Heart right ventricle (tissue), 16 donors: ENCODE measurements at regions not wholly inside any gene's neighbourhood (a gene's known extent, or its start where the extent isn't known, plus 50 kb on each side); places are given as distances from the start of the nearest gene placed in this dataset.

Experiments used
- ATAC-seq, 8 donors: fragments of 200-7000 bp; cut with Tn5 transposase; one replicate each; pipeline ENCODE4 v1.9.1; 2020; ENCODE audit warnings: mild to moderate bottlenecking in 8 of 8, moderate library complexity in 8 of 8, moderate number of reproducible peaks in 1 of 8
- DNase-seq, 2 donors: peaks; one replicate each; pipeline ENCODE4 v3.0.0-alpha.2; 2020
- H3K27ac ChIP-seq, 10 donors: fragments of 200-600 bp; sonication (generic) in 2 of 10; one replicate each; pipeline versions ENCODE4 v1.5.0 to v1.8.0; 2020 to 2022; ENCODE audit warnings: mild to moderate bottlenecking in 3 of 10
- H3K27me3 ChIP-seq, 7 donors: fragments of 200-600 bp; one replicate each; pipeline ENCODE4 v1.8.0; 2021 to 2022; ENCODE audit warnings: mild to moderate bottlenecking in 2 of 7
- H3K36me3 ChIP-seq, 9 donors: fragments of 200-600 bp; sonication (generic) in 1 of 9; one replicate each; pipeline versions ENCODE4 v1.5.0 to v1.8.0; 2020 to 2022; ENCODE audit warnings: mild to moderate bottlenecking in 2 of 9
- H3K4me1 ChIP-seq, 9 donors: fragments of 200-600 bp; sonication (generic) in 1 of 9; one replicate each; pipeline versions ENCODE4 v1.5.0 to v1.8.0; 2020 to 2022; ENCODE audit warnings: mild to moderate bottlenecking in 4 of 9
- H3K4me3 ChIP-seq, 10 donors: fragments of 200-600 bp; sonication (generic) in 2 of 10; one replicate each; pipeline versions ENCODE4 v1.5.0 to v1.8.0; 2020 to 2022; ENCODE audit warnings: mild to moderate bottlenecking in 7 of 10, moderate library complexity in 2 of 10
- H3K9me3 ChIP-seq, 11 donors: fragments of 200-600 bp in 10 of 11; sonication (generic) in 2 of 11; one replicate each; pipeline versions ENCODE4 v1.5.0 to v1.8.0; 2013 to 2022; ENCODE audit warnings: mild to moderate bottlenecking in 2 of 11, control low read depth in 1 of 11, moderate library complexity in 1 of 11
- CTCF ChIP-seq, 9 donors: fragments of 200-600 bp; sonication (generic) in 2 of 9; IDR thresholded peaks; one replicate each; pipeline versions ENCODE4 v1.5.0 to v1.8.0; 2021 to 2022; ENCODE audit warnings: antibody characterized with exemption in 9 of 9, mild to moderate bottlenecking in 5 of 9, moderate library complexity in 1 of 9
- WGBS, 2 donors: extraction: QIAGEN DNeasy Blood & Tissue Kit; methylation state at CpG; one replicate each; pipeline ENCODE4 v1.1.7; 2013; ENCODE audit warnings: inconsistent platforms in 1 of 2; 5-methylcytosine and 5-hydroxymethylcytosine counted together
- intact Hi-C, 10 donors: fragments of 100-400 bp; cut with DNase I; formaldehyde crosslinking; loops; one replicate each; pipeline versions ENCODE4 v1.11.1 to v1.14.2; 2022
- donor health status: Arrhythmogenic right ventricular cardiomyopathy.
- donor health status: ischemic (EF 13 %, LVEDD 7.1; RV severe dilation, severe dysfunction).
- donor health status: healthy with polysubstance abuse.
- donor health status: DM: no; HTN: yes; CAD: no.
- donor health status: DM: no; HTN: no; CAD: no.
- donor health status: ischemic (EF 25% LVEDD 6.9; RV normal size, moderate dysfunction).
- donor health status: ischemic (EF 25% LVEDD 5.7; RV mildly dilated, moderate dysfunction).
- donor health status: healthy.
- donor health status: DM: yes; HTN: yes; CAD: no.
- donor health status: Ischemic cardiomyopathy.
- donor health status: ischemic (EF 35%, LVEDD 5.7; RV mildly dilated, moderate dysfunction).
- donor health status: nonischemic (EF 11% LVEDD 7.7; RV severe dilation, severe dysfunction).
- donor health status: DM: yes; HTN: yes; CAD: no.
- donor health status: PGD.
- donor health status: ischemic (EF 29% LVEDD 5.4; RV normal size, mild dysfunction).
- donor health status: nonischemic (EF 23%, LVEDD 6.1; RV moderate dilation, normal function).

- no peak for ATAC-seq
- H3K9me3 ChIP-seq, result peaks cover 0 to 9% (median 0%) of the 10 kb centered on the region in 11 donors
- no peaks in the 10 kb centered on the region for H3K36me3 ChIP-seq
- intact Hi-C loops, result no loop called here
- TF ChIP-seq CTCF (IDR thresholded peaks at IDR 0.05), result no peak
- no peaks in the 10 kb centered on the region for H3K4me1 ChIP-seq
- H3K27me3 ChIP-seq, result no peaks in the 10 kb centered on the region
- no peak overlapping the region for H3K4me3 ChIP-seq
- WGBS, 2 donors, result 40 to 46% methylated on average over 5 of the region's 5 CpGs
- no peak for DNase-seq
- H3K27ac ChIP-seq, result no peak overlapping the region
These were observed 354.0 kb upstream of the ROBO2 start for GRCh38 chr3:76685858-76686257.

GRCh38 chr3:76687019-76687418 is 352.9 kb upstream of the ROBO2 start:
- Histone ChIP-seq H3K36me3 (no peaks in the 10 kb centered on the region), H3K4me1 (no peaks in the 10 kb centered on the region), H3K27ac (no peak overlapping the region), H3K27me3 (no peaks in the 10 kb centered on the region), H3K9me3 (peaks cover 0 to 16% (median 0%) of the 10 kb centered on the region in 11 donors), H3K4me3 (no peak overlapping the region)
- DNase-seq (no peak), ATAC-seq (no peak)
- TF ChIP-seq CTCF (IDR thresholded peaks at IDR 0.05), result no peak
- 95 to 97% methylated on average over 3 of the region's 3 CpGs for WGBS, 2 donors
- intact Hi-C loops, result no loop called here

- TF ChIP-seq CTCF (IDR thresholded peaks at IDR 0.05), result no peak
- H3K4me1 ChIP-seq, result no peaks in the 10 kb centered on the region
- H3K4me3 ChIP-seq, result no peak overlapping the region
- WGBS, 2 donors, result 44 to 58% methylated on average over 5 of the region's 5 CpGs
- H3K9me3 ChIP-seq, result peaks cover 0 to 16% (median 0%) of the 10 kb centered on the region in 11 donors
- no peak overlapping the region for H3K27ac ChIP-seq
- intact Hi-C loops, result loop anchor here in 1 of 10 donors (5.0 kb wide), 1 partner anchor 778 kb away; no protein-coding TSS in a partner anchor
- ATAC-seq, result no peak
- no peak for DNase-seq
- no peaks in the 10 kb centered on the region for H3K27me3 ChIP-seq
- no peaks in the 10 kb centered on the region for H3K36me3 ChIP-seq
These were observed 345.8 kb upstream of the ROBO2 start for GRCh38 chr3:76694063-76694462.

- no peak for TF ChIP-seq CTCF (IDR thresholded peaks at IDR 0.05)
- Histone ChIP-seq H3K9me3 (peaks cover 0 to 6% (median 0%) of the 10 kb centered on the region in 11 donors), H3K36me3 (no peaks in the 10 kb centered on the region), H3K4me1 (no peaks in the 10 kb centered on the region), H3K4me3 (no peak overlapping the region), H3K27ac (no peak overlapping the region), H3K27me3 (no peaks in the 10 kb centered on the region)
- intact Hi-C loops, result no loop called here
- DNase-seq, result no peak
- ATAC-seq, result no peak
- WGBS, 2 donors, result 35 to 39% methylated on average over 7 of the region's 7 CpGs
These were observed 341.7 kb upstream of the ROBO2 start for GRCh38 chr3:76698136-76698706.
